DND-41 (cell line): ENCODE measurements at regions not wholly inside any gene's neighbourhood (a gene's known extent, or its start where the extent isn't known, plus 50 kb on each side); places are given as distances from the start of the nearest gene placed in this dataset.

ENCODE experiments used
- ATAC-seq: fragments of 200-7000 bp; cut with Tn5 transposase; 3 replicates; pipeline ENCODE4 v1.9.1; 2021; ENCODE audit warnings: low read depth; ENCODE audit not compliant: insufficient read depth
- DNase-seq: peaks from one replicate; pipeline ENCODE4 v3.0.0-alpha.2; 2020
- H2AFZ ChIP-seq: 2 replicates; pipeline ENCODE4 v1.6.0; 2012; ENCODE audit warnings: low read depth, low read length
- H3K27ac ChIP-seq: 2 replicates; pipeline ENCODE4 v1.5.1; 2012; ENCODE audit warnings: low read length, inconsistent platforms
- H3K27me3 ChIP-seq: fragments of 200-600 bp; sonication (generic); 2 replicates; pipeline ENCODE4 v1.6.0; 2012; ENCODE audit warnings: low read length, mild to moderate bottlenecking, inconsistent platforms; ENCODE audit not compliant: insufficient read depth, poor library complexity
- H3K36me3 ChIP-seq: 2 replicates; pipeline ENCODE4 v1.5.1; 2012; ENCODE audit warnings: low read length, inconsistent platforms; ENCODE audit not compliant: insufficient read depth
- H3K4me1 ChIP-seq: 2 replicates; pipeline ENCODE4 v1.5.1; 2012; ENCODE audit warnings: mild to moderate bottlenecking, low read length; ENCODE audit not compliant: insufficient read depth
- H3K4me2 ChIP-seq: 2 replicates; pipeline ENCODE4 v1.6.0; 2012; ENCODE audit warnings: mild to moderate bottlenecking, moderate library complexity, low read length, inconsistent platforms; ENCODE audit not compliant: insufficient read depth
- H3K4me3 ChIP-seq, 2 experiments: fragments of 200-600 bp in 1 of 2; shearing (Covaris generic) in 1 of 2; 2 replicates each; pipeline ENCODE4 v1.5.1; 2012 to 2016; ENCODE audit warnings: inconsistent platforms in 2 of 2, low read length in 2 of 2, mild to moderate bottlenecking in 2 of 2, low read depth in 1 of 2, moderate library complexity in 1 of 2
- H3K79me2 ChIP-seq: 2 replicates; pipeline ENCODE4 v1.6.0; 2012; ENCODE audit warnings: low read length, inconsistent platforms; ENCODE audit not compliant: insufficient read depth
- H3K9ac ChIP-seq: 2 replicates; pipeline ENCODE4 v1.6.0; 2012; ENCODE audit warnings: low read depth, mild to moderate bottlenecking, inconsistent platforms, low read length, moderate library complexity
- H3K9me3 ChIP-seq: 2 replicates; pipeline ENCODE4 v1.5.1; 2012; ENCODE audit warnings: low read length, moderate library complexity, mild to moderate bottlenecking, inconsistent platforms; ENCODE audit not compliant: insufficient read depth, severe bottlenecking
- H4K20me1 ChIP-seq: 2 replicates; pipeline ENCODE4 v1.6.0; 2012; ENCODE audit warnings: low read length; ENCODE audit not compliant: insufficient read depth
- EZH2 ChIP-seq: IDR thresholded peaks from 3 replicates; pipeline ENCODE4 v1.6.1; 2012; ENCODE audit warnings: borderline replicate concordance, low read depth, mild to moderate bottlenecking, moderate library complexity, low read length, inconsistent platforms; ENCODE audit not compliant: severe bottlenecking
- TF ChIP-seq, protein P1 (sequence below): IDR thresholded peaks from 2 replicates; pipeline ENCODE4 v1.5.1; 2012; ENCODE audit warnings: borderline replicate concordance, low read length, moderate library complexity, mild to moderate bottlenecking; ENCODE audit not compliant: poor library complexity, severe bottlenecking; ENCODE audit errors: extremely low read depth

DNA sequence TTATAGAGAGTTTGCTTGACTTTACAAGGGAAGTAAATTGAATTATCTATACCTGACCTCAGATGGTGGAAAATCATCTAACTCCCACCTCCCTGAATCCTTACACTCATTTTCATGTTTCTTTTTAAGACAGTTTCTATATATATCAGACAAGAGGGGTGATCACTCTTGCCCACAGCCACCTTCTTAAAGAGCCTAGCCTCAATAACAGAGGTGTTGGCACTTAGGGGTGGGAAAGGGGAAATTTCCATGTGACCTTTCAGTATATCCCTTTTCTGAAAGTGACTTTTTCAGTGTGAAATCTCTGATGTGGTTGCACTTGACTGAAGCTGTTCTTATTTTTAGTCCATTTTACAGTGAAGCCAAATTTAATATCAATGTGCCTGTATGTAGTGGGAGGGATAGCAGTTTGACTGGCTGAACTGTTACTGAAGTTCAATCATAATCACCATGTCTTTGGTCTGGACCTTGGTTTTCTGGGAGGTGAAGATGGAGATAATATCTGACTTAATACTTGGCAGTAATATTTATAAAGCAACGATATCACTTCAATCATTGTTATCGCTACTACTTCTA is 141.3 kb downstream of the MAP3K7 start:
- no peaks in the 10 kb centered on the region for H3K9me3 ChIP-seq
- H3K36me3 ChIP-seq = no peaks in the 10 kb centered on the region
- H4K20me1 ChIP-seq = no peaks in the 10 kb centered on the region
- H2AFZ ChIP-seq = no peak overlapping the region
- H3K27ac ChIP-seq = no peak overlapping the region
- peaks cover 6% of the 10 kb centered on the region; the same call in 1 of the 2 replicates for H3K4me1 ChIP-seq
- DNase-seq (no peak), ATAC-seq (0 out of 3 replicates have a peak, but pooled peaks have one; percentile 22)
- TF ChIP-seq, protein P1, sequence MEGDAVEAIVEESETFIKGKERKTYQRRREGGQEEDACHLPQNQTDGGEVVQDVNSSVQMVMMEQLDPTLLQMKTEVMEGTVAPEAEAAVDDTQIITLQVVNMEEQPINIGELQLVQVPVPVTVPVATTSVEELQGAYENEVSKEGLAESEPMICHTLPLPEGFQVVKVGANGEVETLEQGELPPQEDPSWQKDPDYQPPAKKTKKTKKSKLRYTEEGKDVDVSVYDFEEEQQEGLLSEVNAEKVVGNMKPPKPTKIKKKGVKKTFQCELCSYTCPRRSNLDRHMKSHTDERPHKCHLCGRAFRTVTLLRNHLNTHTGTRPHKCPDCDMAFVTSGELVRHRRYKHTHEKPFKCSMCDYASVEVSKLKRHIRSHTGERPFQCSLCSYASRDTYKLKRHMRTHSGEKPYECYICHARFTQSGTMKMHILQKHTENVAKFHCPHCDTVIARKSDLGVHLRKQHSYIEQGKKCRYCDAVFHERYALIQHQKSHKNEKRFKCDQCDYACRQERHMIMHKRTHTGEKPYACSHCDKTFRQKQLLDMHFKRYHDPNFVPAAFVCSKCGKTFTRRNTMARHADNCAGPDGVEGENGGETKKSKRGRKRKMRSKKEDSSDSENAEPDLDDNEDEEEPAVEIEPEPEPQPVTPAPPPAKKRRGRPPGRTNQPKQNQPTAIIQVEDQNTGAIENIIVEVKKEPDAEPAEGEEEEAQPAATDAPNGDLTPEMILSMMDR = no peak
- no peak for TF ChIP-seq EZH2
- H3K4me2 ChIP-seq = no peak overlapping the region
- H3K27me3 ChIP-seq = no peaks in the 10 kb centered on the region
- H3K79me2 ChIP-seq = no peaks in the 10 kb centered on the region
- no peak overlapping the region for H3K4me3 ChIP-seq
- no peak overlapping the region for H3K9ac ChIP-seq

DNA sequence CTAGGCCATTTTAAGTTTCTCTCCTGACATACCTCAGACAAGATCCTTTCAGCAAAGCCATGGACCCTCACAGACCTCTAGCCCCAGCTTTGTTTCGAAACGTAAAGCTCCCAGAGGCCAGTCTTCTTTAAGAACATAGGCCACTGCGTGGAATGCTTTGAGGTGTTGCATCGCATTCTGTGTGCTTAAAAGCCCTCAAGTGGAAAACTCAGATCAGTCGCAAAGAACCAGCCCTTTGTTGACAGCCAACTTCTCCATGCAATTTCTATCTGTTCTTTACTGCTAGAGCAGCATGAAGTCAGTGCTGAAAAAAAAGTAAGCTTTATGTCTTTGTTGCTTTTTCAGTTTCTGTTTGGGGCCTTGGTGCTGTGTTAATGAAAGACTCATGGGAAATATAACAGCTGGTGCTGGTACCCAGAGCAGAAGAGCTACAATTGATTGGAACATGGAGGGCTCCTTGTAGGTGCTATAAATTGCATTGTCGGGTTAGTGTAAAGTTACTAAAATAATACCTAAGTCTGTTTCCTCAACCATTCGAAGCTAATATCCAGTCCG is 142.6 kb downstream of the MAP3K7 start:
- DNase-seq (no peak), ATAC-seq (peak; percentile 62; the same call in 1 of the 3 replicates)
- Histone ChIP-seq H3K27ac (no peak overlapping the region), H3K9me3 (no peaks in the 10 kb centered on the region), H3K4me2 (no peak overlapping the region), H3K79me2 (no peaks in the 10 kb centered on the region), H4K20me1 (no peaks in the 10 kb centered on the region), H3K9ac (no peak overlapping the region), H2AFZ (peak overlapping the region; percentile 15), H3K36me3 (no peaks in the 10 kb centered on the region), H3K4me1 (peaks cover 6% of the 10 kb centered on the region; the same call in 1 of the 2 replicates), H3K4me3 (no peak overlapping the region), H3K27me3 (no peaks in the 10 kb centered on the region)
- no peak for TF ChIP-seq EZH2
- TF ChIP-seq, protein P1 = no peak

DNA sequence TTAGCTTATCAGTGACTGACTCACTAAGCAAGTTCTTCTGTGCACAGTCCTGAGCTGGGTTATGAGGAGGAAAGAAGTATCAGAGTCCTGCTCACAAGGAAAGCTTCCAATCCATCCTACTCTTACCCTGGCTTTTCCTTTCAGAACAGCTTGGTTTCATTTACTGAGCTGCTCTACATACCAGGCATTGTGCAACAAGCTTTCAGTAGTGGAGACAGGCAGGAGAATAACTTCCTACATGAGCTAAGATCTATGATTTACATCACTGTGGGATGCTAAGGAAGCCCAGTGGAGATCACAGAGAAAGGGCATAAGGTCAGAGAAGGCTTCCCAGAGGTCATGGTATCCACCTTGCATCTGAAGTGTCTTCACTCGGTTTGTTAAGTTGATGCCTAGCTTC is 144.5 kb downstream of the MAP3K7 start:
- no peak overlapping the region for H3K4me2 ChIP-seq
- no peaks in the 10 kb centered on the region for H3K9me3 ChIP-seq
- 0 out of 2 replicates have a peak overlapping the region, but pooled peaks have one; percentile 45 for H2AFZ ChIP-seq
- peaks cover 6% of the 10 kb centered on the region; the same call in 1 of the 2 replicates for H3K4me1 ChIP-seq
- H3K4me3 ChIP-seq = no peak overlapping the region
- H4K20me1 ChIP-seq = no peaks in the 10 kb centered on the region
- H3K36me3 ChIP-seq = no peaks in the 10 kb centered on the region
- no peak overlapping the region for H3K27ac ChIP-seq
- no peak for ATAC-seq
- no peak for TF ChIP-seq EZH2
- TF ChIP-seq, protein P1 = no peak
- no peaks in the 10 kb centered on the region for H3K27me3 ChIP-seq
- no peaks in the 10 kb centered on the region for H3K79me2 ChIP-seq
- no peak for DNase-seq
- H3K9ac ChIP-seq = no peak overlapping the region
